Spleen (tissue), 11 donors: ENCODE measurements at regions not wholly inside any gene's neighbourhood (a gene's known extent, or its start where the extent isn't known, plus 50 kb on each side); places are given as distances from the start of the nearest gene placed in this dataset.
A peak's percentile ranks its signal among the peaks of the same experiment; 100 is the strongest.

Source experiments
- DNase-seq: peaks from one replicate; pipeline ENCODE4 v3.0.0-alpha.2; 2020
- H3K27ac ChIP-seq, 8 donors: fragments of 200-600 bp; sonication (generic) in 7 of 8; 1 replicate in 4 of 8; 2 replicates in 4 of 8; pipeline versions ENCODE4 v1.5.0 to v1.8.0; 2016 to 2021; ENCODE audit warnings: inconsistent platforms in 4 of 8, mild to moderate bottlenecking in 4 of 8, moderate library complexity in 1 of 8
- H3K27me3 ChIP-seq, 7 donors: fragments of 200-600 bp; sonication (generic) in 6 of 7; replicated peaks in 1 of 7; 1 replicate in 4 of 7; 2 replicates in 3 of 7; pipeline versions ENCODE4 v1.5.0 to v1.8.0; 2016 to 2021; ENCODE audit warnings: inconsistent platforms in 3 of 7, mild to moderate bottlenecking in 1 of 7
- H3K36me3 ChIP-seq, 6 donors: fragments of 200-600 bp; sonication (generic) in 5 of 6; 1 replicate in 4 of 6; 2 replicates in 2 of 6; pipeline versions ENCODE4 v1.5.0 to v1.8.0; 2016 to 2021; ENCODE audit warnings: inconsistent platforms in 2 of 6
- H3K4me1 ChIP-seq, 6 donors: fragments of 200-600 bp; sonication (generic) in 5 of 6; 1 replicate in 3 of 6; 2 replicates in 3 of 6; pipeline versions ENCODE4 v1.5.0 to v1.8.0; 2016 to 2021; ENCODE audit warnings: inconsistent platforms in 3 of 6
- H3K4me3 ChIP-seq, 8 donors: fragments of 200-600 bp; sonication (generic) in 7 of 8; 1 replicate in 4 of 8; 2 replicates in 4 of 8; pipeline versions ENCODE4 v1.5.0 to v1.8.0; 2016 to 2021; ENCODE audit warnings: inconsistent platforms in 4 of 8, mild to moderate bottlenecking in 4 of 8, moderate library complexity in 2 of 8
- H3K9me3 ChIP-seq, 8 donors: fragments of 200-600 bp; sonication (generic) in 7 of 8; 1 replicate in 4 of 8; 2 replicates in 4 of 8; pipeline versions ENCODE4 v1.5.0 to v1.8.0; 2016 to 2021; ENCODE audit warnings: inconsistent platforms in 4 of 8
- CTCF ChIP-seq, 11 experiments: fragments of 200-600 bp in 7 of 11; fragments of 450-650 bp in 4 of 11; sonication (generic) in 4 of 11; IDR thresholded peaks in 8 of 11; conservative IDR thresholded peaks in 3 of 11; 1 replicate in 7 of 11; 2 replicates in 4 of 11; pipeline versions ENCODE4 v1.4.0 to v1.8.0; 2016 to 2021; ENCODE audit warnings: antibody characterized with exemption in 11 of 11, inconsistent platforms in 4 of 11, mild to moderate bottlenecking in 1 of 11
- POLR2A ChIP-seq, 3 donors: fragments of 450-650 bp; IDR thresholded peaks; one replicate each; pipeline ENCODE4 v1.5.1; 2017; ENCODE audit warnings: antibody characterized with exemption in 3 of 3, mild to moderate bottlenecking in 1 of 3
- POLR2AphosphoS5 ChIP-seq, 3 donors: sonication (generic); formaldehyde crosslinking; IDR thresholded peaks; one replicate each; pipeline ENCODE4 v1.5.1; 2017; ENCODE audit warnings: antibody characterized with exemption in 3 of 3
- WGBS, 5 donors: extraction: QIAGEN DNeasy Blood & Tissue Kit in 3 of 5; methylation state at CpG; one replicate each; pipeline versions ENCODE4 v1.1.5 to v1.1.7; 2013 to 2018; 5-methylcytosine and 5-hydroxymethylcytosine counted together
- intact Hi-C: fragments of 100-400 bp; cut with DNase I; formaldehyde crosslinking; loops from one replicate; pipeline ENCODE4 v1.15.0; 2023; ENCODE audit warnings: low total_unique reads
- donor health status: healthy with polysubstance abuse.
- donor health status: DM: no; HTN: no; CAD: no; lungs with moderate emphysema.
- donor health status: DM: no; HTN: no; CAD: no.
- donor health status: Bipolar disorder and iron deficiency.
- donor health status: healthy.
- donor health status: DM: no; HTN: no; CAD: no.
- donor health status: DM: yes; HTN: yes; CAD: no.

- no peaks in the 10 kb centered on the region for H3K36me3 ChIP-seq
- no peak for DNase-seq
- H3K4me3 ChIP-seq, result no peak overlapping the region
- WGBS, 5 donors, result 85 to 97% (median 91%) methylated on average over 2 of the region's 2 CpGs
- H3K9me3 ChIP-seq, result no peaks in the 10 kb centered on the region
- H3K27ac ChIP-seq, result no peak overlapping the region
- no peak for TF ChIP-seq POLR2AphosphoS5 (IDR thresholded peaks at IDR 0.05)
- H3K27me3 ChIP-seq, result no peaks in the 10 kb centered on the region
- peaks cover 0 to 22% (median 7%) of the 10 kb centered on the region in 6 donors for H3K4me1 ChIP-seq
- intact Hi-C loops, result no loop called here
Observed at GRCh38 chr4:17098996-17099395, 200.6 kb upstream of the LDB2 start.

- Histone ChIP-seq H3K9me3 (no peaks in the 10 kb centered on the region), H3K36me3 (no peaks in the 10 kb centered on the region), H3K27ac (no peak overlapping the region), H3K27me3 (no peaks in the 10 kb centered on the region), H3K4me3 (no peak overlapping the region), H3K4me1 (peaks cover 3 to 28% (median 10%) of the 10 kb centered on the region in 6 donors)
- TF ChIP-seq CTCF (IDR thresholded peaks at IDR 0.05 in 8 of 11, conservative IDR thresholded peaks at IDR 0.05 in 3 of 11), result no peak
- no peak for TF ChIP-seq POLR2AphosphoS5 (IDR thresholded peaks at IDR 0.05)
- no peak for TF ChIP-seq POLR2A (IDR thresholded peaks at IDR 0.05)
- intact Hi-C loops, result no loop called here
- DNase-seq, result no peak
- WGBS, 5 donors, result 52 to 74% (median 63%) methylated on average over 4 of the region's 4 CpGs
Observed at GRCh38 chr4:17098401-17098800, 200.0 kb upstream of the LDB2 start.

GRCh38 chr4:17097362-17097761 lies 198.9 kb upstream of the LDB2 start:
- Histone ChIP-seq H3K4me1 (peaks cover 3 to 37% (median 11%) of the 10 kb centered on the region in 6 donors), H3K27ac (no peak overlapping the region), H3K27me3 (no peaks in the 10 kb centered on the region), H3K9me3 (no peaks in the 10 kb centered on the region), H3K4me3 (no peak overlapping the region), H3K36me3 (no peaks in the 10 kb centered on the region)
- 69 to 86% (median 76%) methylated on average over 1 of the region's 1 CpG for WGBS, 5 donors
- TF ChIP-seq POLR2AphosphoS5 (IDR thresholded peaks at IDR 0.05), result no peak
- TF ChIP-seq CTCF (IDR thresholded peaks at IDR 0.05 in 8 of 11, conservative IDR thresholded peaks at IDR 0.05 in 3 of 11), result no peak
- TF ChIP-seq POLR2A (IDR thresholded peaks at IDR 0.05), result no peak
- no peak for DNase-seq
- intact Hi-C loops, result no loop called here

- peak overlapping the region in 3 of 8 donors; percentile 14 to 74 (median 73) for H3K27ac ChIP-seq
- intact Hi-C loops, result no loop called here
- DNase-seq, result no peak
- no peaks in the 10 kb centered on the region for H3K27me3 ChIP-seq
- TF ChIP-seq POLR2AphosphoS5 (IDR thresholded peaks at IDR 0.05) (no peak), CTCF (IDR thresholded peaks at IDR 0.05 in 8 of 11, conservative IDR thresholded peaks at IDR 0.05 in 3 of 11) (no peak), POLR2A (IDR thresholded peaks at IDR 0.05) (no peak)
- WGBS, 5 donors, result 89 to 93% (median 90%) methylated on average over 5 of the region's 5 CpGs
- no peaks in the 10 kb centered on the region for H3K36me3 ChIP-seq
- H3K9me3 ChIP-seq, result no peaks in the 10 kb centered on the region
- H3K4me1 ChIP-seq, result peaks cover 3 to 42% (median 13%) of the 10 kb centered on the region in 6 donors
- H3K4me3 ChIP-seq, result no peak overlapping the region
Observed at GRCh38 chr4:17096692-17097091, 198.2 kb upstream of the LDB2 start.

GRCh38 chr4:17095771-17096170 lies 197.3 kb upstream of the LDB2 start:
- no peaks in the 10 kb centered on the region for H3K27me3 ChIP-seq

More at GRCh38 chr4:17095771-17096170, 197.3 kb upstream of the LDB2 start:
- intact Hi-C loops, result no loop called here
- 56 to 80% (median 75%) methylated on average over 2 of the region's 2 CpGs for WGBS, 5 donors
- no peak for DNase-seq
- no peaks in the 10 kb centered on the region for H3K36me3 ChIP-seq
- peak overlapping the region in 7 of 8 donors; percentile 39 to 80 (median 72) for H3K27ac ChIP-seq
- H3K4me1 ChIP-seq, result peaks cover 3 to 42% (median 13%) of the 10 kb centered on the region in 6 donors
- no peak overlapping the region for H3K4me3 ChIP-seq
- no peaks in the 10 kb centered on the region for H3K9me3 ChIP-seq
- no peak for TF ChIP-seq CTCF (IDR thresholded peaks at IDR 0.05 in 8 of 11, conservative IDR thresholded peaks at IDR 0.05 in 3 of 11)
- TF ChIP-seq POLR2AphosphoS5 (IDR thresholded peaks at IDR 0.05), result no peak
- no peak for TF ChIP-seq POLR2A (IDR thresholded peaks at IDR 0.05)
